Cardiac fibroblast (primary cell): ENCODE measurements at regions not wholly inside any gene's neighbourhood (a gene's known extent, or its start where the extent isn't known, plus 50 kb on each side); places are given as distances from the start of the nearest gene placed in this dataset.

Experiments used
- DNase-seq, 2 donors: peaks; one replicate each; pipeline versions ENCODE4 v3.0.0 to v3.0.0-alpha.2; 2010; ENCODE audit warnings: low read depth in 2 of 2
- H3K4me3 ChIP-seq, 2 donors: replicated peaks in 1 of 2; 1 replicate in 1 of 2; 2 replicates in 1 of 2; pipeline ENCODE4 v1.5.1; 2011; ENCODE audit warnings: low read depth in 2 of 2, low read length in 2 of 2, mild to moderate bottlenecking in 2 of 2, moderate library complexity in 1 of 2
- CTCF ChIP-seq: IDR thresholded peaks from one replicate; pipeline ENCODE4 v1.5.1; 2011; ENCODE audit warnings: low read depth, mild to moderate bottlenecking, low read length, inconsistent platforms

DNA sequence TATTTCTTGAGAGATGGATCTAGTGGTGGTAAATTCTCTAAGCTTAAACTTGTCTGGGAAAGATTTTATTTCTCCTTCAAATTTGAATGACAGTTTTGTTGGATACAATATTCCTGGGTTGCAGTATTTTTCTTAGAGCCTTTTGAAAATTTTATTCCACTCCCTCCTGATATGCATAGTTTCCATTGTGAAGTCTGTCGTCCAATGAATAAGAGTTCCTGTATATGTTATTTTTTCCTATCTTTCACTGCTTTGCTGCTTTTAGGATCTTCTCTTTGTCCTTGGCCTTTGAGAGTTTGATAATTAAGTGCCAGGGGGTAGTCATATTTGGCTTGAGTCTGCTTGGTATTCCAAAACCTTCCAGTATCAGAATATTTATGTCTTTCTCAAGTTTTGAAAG is 1156.4 kb upstream of the AGA start:
- no peak for DNase-seq
- no peak overlapping the region for H3K4me3 ChIP-seq
- TF ChIP-seq CTCF, result no peak

DNA sequence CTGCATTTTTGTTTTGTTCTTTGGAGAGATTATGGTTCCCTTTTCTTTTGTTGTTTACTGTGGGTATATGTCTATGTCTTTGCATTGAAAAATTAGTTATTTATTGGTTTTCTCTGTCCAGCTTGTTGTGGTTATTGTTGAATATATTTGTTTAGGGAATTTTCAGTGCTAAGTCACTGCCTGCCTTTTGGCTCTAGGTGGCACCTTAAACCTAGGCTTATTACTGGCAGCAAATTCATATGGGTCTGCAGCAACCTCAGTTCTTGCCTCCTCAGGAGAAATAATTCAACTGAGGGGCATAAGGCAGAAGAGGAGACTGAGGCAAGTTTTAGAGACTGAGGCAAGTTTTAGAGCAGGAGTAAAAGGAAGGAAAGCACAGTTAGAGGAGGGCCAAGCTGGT is 1157.3 kb upstream of the AGA start:
- TF ChIP-seq CTCF, result no peak
- DNase-seq, result no peak
- H3K4me3 ChIP-seq, result no peak overlapping the region

- peak in 1 of 2 donors; percentile 5 for DNase-seq
- no peak overlapping the region for H3K4me3 ChIP-seq
- TF ChIP-seq CTCF, result no peak
Observed at GRCh38 chr4:178602833-178603232, 1160.6 kb upstream of the AGA start.

DNA sequence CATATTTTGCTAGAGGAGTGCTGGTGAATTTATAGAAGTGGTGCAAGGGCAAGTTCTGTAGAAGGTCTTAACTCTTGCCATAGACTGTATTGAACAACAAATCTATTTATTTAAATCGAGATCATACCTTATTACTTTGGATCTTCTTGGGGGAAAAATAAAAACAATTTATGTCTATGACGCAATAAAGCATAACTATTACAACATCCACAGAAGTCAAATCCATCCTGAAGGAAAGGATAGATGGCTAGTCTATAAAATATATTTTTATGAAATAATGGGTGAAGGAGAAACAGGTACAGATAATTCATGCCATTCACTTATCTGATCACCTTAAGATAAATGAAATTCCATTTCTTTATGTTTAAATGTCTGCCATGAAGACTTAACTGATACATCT is 1168.8 kb upstream of the AGA start:
- no peak for DNase-seq
- H3K4me3 ChIP-seq, result no peak overlapping the region
- no peak for TF ChIP-seq CTCF

DNA sequence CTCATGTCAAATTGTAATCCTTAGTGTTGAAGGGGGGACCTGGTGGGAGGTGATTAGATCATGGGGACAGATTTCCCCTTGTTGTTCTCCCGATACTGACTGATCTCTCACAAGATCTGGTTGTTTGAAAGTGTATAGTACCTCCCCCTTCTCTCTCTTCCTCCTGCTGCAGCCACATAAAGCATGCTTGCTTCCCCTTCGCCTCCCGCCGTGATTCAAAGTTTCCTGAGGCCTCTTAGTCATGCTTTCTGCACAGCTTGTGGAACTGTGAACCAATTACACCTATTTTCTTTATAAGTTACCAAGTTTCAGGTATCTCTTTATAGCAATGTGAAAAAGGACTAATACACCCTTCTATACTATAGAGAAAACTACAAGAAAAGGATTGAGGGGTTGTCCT is 1170.5 kb upstream of the AGA start:
- no peak for DNase-seq
- no peak overlapping the region for H3K4me3 ChIP-seq
- TF ChIP-seq CTCF, result no peak

- TF ChIP-seq CTCF, result no peak
- no peak for DNase-seq
Observed at GRCh38 chr4:178632415-178632814, 1190.2 kb upstream of the AGA start.

GRCh38 chr4:178633263-178633662 is 1191.0 kb upstream of the AGA start:
- DNase-seq, result no peak
- no peak for TF ChIP-seq CTCF
- H3K4me3 ChIP-seq, result no peak overlapping the region

More at GRCh38 chr4:178632415-178632814, 1190.2 kb upstream of the AGA start:
- H3K4me3 ChIP-seq, result no peak overlapping the region
